ENCODE measurements at regions not wholly inside any gene's neighbourhood (a gene's known extent, or its start where the extent isn't known, plus 50 kb on each side); places are given as distances from the start of the nearest gene placed in this dataset.

GRCh38 chr4:124202099-124202498 lies 510.4 kb downstream of the ANKRD50 start:
- Mint-ChIP-seq H3K36me3 (ENCODE audit: insufficient read depth) (no peaks in the 10 kb centered on the region), H3K9me3 (peaks cover 0 to 8% of the 10 kb centered on the region in 2 donors), H3K27me3 (no peaks in the 10 kb centered on the region), H3K27ac (no peak overlapping the region), H3K4me3 (no peak overlapping the region), H3K4me1 (ENCODE audit: low read depth in 2 of 2) (no peaks in the 10 kb centered on the region)
- DNase-seq (no peak), ATAC-seq (replicated peaks) (no peak)

- Mint-ChIP-seq H3K36me3 (ENCODE audit: insufficient read depth) (no peaks in the 10 kb centered on the region), H3K9me3 (peaks cover 0 to 8% of the 10 kb centered on the region in 2 donors), H3K27ac (no peak overlapping the region), H3K27me3 (no peaks in the 10 kb centered on the region), H3K4me3 (no peak overlapping the region), H3K4me1 (ENCODE audit: low read depth in 2 of 2) (no peaks in the 10 kb centered on the region)
- DNase-seq = no peak
- no peak for ATAC-seq (replicated peaks)
Observed at GRCh38 chr4:124203613-124204238, 508.8 kb downstream of the ANKRD50 start.

GRCh38 chr4:124206779-124207605 lies 505.5 kb downstream of the ANKRD50 start:
- DNase-seq (no peak), ATAC-seq (replicated peaks) (no peak)
- Mint-ChIP-seq H3K36me3 (ENCODE audit: insufficient read depth) (no peaks in the 10 kb centered on the region), H3K4me3 (no peak overlapping the region), H3K27ac (no peak overlapping the region), H3K27me3 (no peaks in the 10 kb centered on the region), H3K4me1 (ENCODE audit: low read depth in 2 of 2) (no peaks in the 10 kb centered on the region), H3K9me3 (peaks cover 0 to 8% of the 10 kb centered on the region in 2 donors)

- no peaks in the 10 kb centered on the region for H3K4me1 Mint-ChIP-seq (ENCODE audit: low read depth in 2 of 2)
- H3K4me3 Mint-ChIP-seq = no peak overlapping the region
- no peaks in the 10 kb centered on the region for H3K36me3 Mint-ChIP-seq (ENCODE audit: insufficient read depth)
- no peak for DNase-seq
- H3K27ac Mint-ChIP-seq = no peak overlapping the region
- no peak for ATAC-seq (replicated peaks)
- H3K9me3 Mint-ChIP-seq = peaks cover 0 to 8% of the 10 kb centered on the region in 2 donors
- no peaks in the 10 kb centered on the region for H3K27me3 Mint-ChIP-seq
Observed at GRCh38 chr4:124209211-124209610, 503.3 kb downstream of the ANKRD50 start.

GRCh38 chr4:124209626-124210025 lies 502.9 kb downstream of the ANKRD50 start:
- no peak overlapping the region for H3K27ac Mint-ChIP-seq
- H3K27me3 Mint-ChIP-seq = no peaks in the 10 kb centered on the region
- peaks cover 0 to 8% of the 10 kb centered on the region in 2 donors for H3K9me3 Mint-ChIP-seq
- no peak overlapping the region for H3K4me3 Mint-ChIP-seq
- no peaks in the 10 kb centered on the region for H3K4me1 Mint-ChIP-seq (ENCODE audit: low read depth in 2 of 2)
- no peaks in the 10 kb centered on the region for H3K36me3 Mint-ChIP-seq (ENCODE audit: insufficient read depth)
- DNase-seq (no peak), ATAC-seq (replicated peaks) (no peak)

GRCh38 chr4:124210746-124211145 lies 501.8 kb downstream of the ANKRD50 start:
- no peak overlapping the region for H3K27ac Mint-ChIP-seq
- ATAC-seq (replicated peaks) = no peak
- no peaks in the 10 kb centered on the region for H3K36me3 Mint-ChIP-seq (ENCODE audit: insufficient read depth)
- H3K9me3 Mint-ChIP-seq = peaks cover 6 to 15% of the 10 kb centered on the region in 2 donors
- no peaks in the 10 kb centered on the region for H3K4me1 Mint-ChIP-seq (ENCODE audit: low read depth in 2 of 2)
- H3K4me3 Mint-ChIP-seq = no peak overlapping the region
- DNase-seq = no peak
- no peaks in the 10 kb centered on the region for H3K27me3 Mint-ChIP-seq

- Mint-ChIP-seq H3K27ac (no peak overlapping the region), H3K4me1 (ENCODE audit: low read depth in 2 of 2) (no peaks in the 10 kb centered on the region), H3K4me3 (no peak overlapping the region), H3K27me3 (no peaks in the 10 kb centered on the region), H3K36me3 (ENCODE audit: insufficient read depth) (no peaks in the 10 kb centered on the region), H3K9me3 (peaks cover 8% of the 10 kb centered on the region in 2 donors)
- no peak for ATAC-seq (replicated peaks)
- no peak for DNase-seq
Observed at GRCh38 chr4:124212815-124213630, 499.5 kb downstream of the ANKRD50 start.

GRCh38 chr4:124219389-124219788 lies 493.1 kb downstream of the ANKRD50 start:
- DNase-seq (no peak), ATAC-seq (replicated peaks) (no peak)
- no peaks in the 10 kb centered on the region for H3K4me1 Mint-ChIP-seq (ENCODE audit: low read depth in 2 of 2)
- no peaks in the 10 kb centered on the region for H3K36me3 Mint-ChIP-seq (ENCODE audit: insufficient read depth)
- peaks cover 11 to 14% of the 10 kb centered on the region in 2 donors for H3K9me3 Mint-ChIP-seq
- H3K27ac Mint-ChIP-seq = no peak overlapping the region
- H3K27me3 Mint-ChIP-seq = no peaks in the 10 kb centered on the region
- no peak overlapping the region for H3K4me3 Mint-ChIP-seq

- H3K27me3 Mint-ChIP-seq = no peaks in the 10 kb centered on the region
- no peak overlapping the region for H3K27ac Mint-ChIP-seq
- ATAC-seq (replicated peaks) (no peak), DNase-seq (no peak)
- no peaks in the 10 kb centered on the region for H3K36me3 Mint-ChIP-seq (ENCODE audit: insufficient read depth)
- no peaks in the 10 kb centered on the region for H3K4me1 Mint-ChIP-seq (ENCODE audit: low read depth in 2 of 2)
- H3K9me3 Mint-ChIP-seq = peaks cover 5 to 6% of the 10 kb centered on the region in 2 donors
- H3K4me3 Mint-ChIP-seq = no peak overlapping the region
Observed at GRCh38 chr4:124224256-124224655, 488.3 kb downstream of the ANKRD50 start.

GRCh38 chr4:124227981-124228380 lies 484.6 kb downstream of the ANKRD50 start:
- H3K4me3 Mint-ChIP-seq = no peak overlapping the region
- ATAC-seq (replicated peaks) = no peak

GRCh38 chr4:124230268-124230667 lies 482.3 kb downstream of the ANKRD50 start:
- H3K27ac Mint-ChIP-seq = no peak overlapping the region

More at GRCh38 chr4:124227981-124228380, 484.6 kb downstream of the ANKRD50 start:
- Mint-ChIP-seq H3K4me1 (ENCODE audit: low read depth in 2 of 2) (no peaks in the 10 kb centered on the region), H3K27ac (no peak overlapping the region), H3K9me3 (peaks cover 0 to 2% of the 10 kb centered on the region in 2 donors), H3K36me3 (ENCODE audit: insufficient read depth) (no peaks in the 10 kb centered on the region), H3K27me3 (no peaks in the 10 kb centered on the region)
- DNase-seq = no peak

GRCh38 chr4:124234771-124235170 lies 477.8 kb downstream of the ANKRD50 start:
- no peaks in the 10 kb centered on the region for H3K36me3 Mint-ChIP-seq (ENCODE audit: insufficient read depth)
- ATAC-seq (replicated peaks) = no peak
- H3K27me3 Mint-ChIP-seq = no peaks in the 10 kb centered on the region
- no peak overlapping the region for H3K27ac Mint-ChIP-seq
- no peaks in the 10 kb centered on the region for H3K4me1 Mint-ChIP-seq (ENCODE audit: low read depth in 2 of 2)
- no peak for DNase-seq
- H3K4me3 Mint-ChIP-seq = no peak overlapping the region
- peaks cover 0 to 3% of the 10 kb centered on the region in 2 donors for H3K9me3 Mint-ChIP-seq

More at GRCh38 chr4:124230268-124230667, 482.3 kb downstream of the ANKRD50 start:
- ATAC-seq (replicated peaks) (no peak), DNase-seq (no peak)
- Mint-ChIP-seq H3K36me3 (ENCODE audit: insufficient read depth) (no peaks in the 10 kb centered on the region), H3K4me3 (no peak overlapping the region), H3K4me1 (ENCODE audit: low read depth in 2 of 2) (no peaks in the 10 kb centered on the region), H3K9me3 (peaks cover 0 to 2% of the 10 kb centered on the region in 2 donors), H3K27me3 (no peaks in the 10 kb centered on the region)

GRCh38 chr4:124243671-124244366 lies 468.7 kb downstream of the ANKRD50 start:
- H3K4me1 Mint-ChIP-seq (ENCODE audit: low read depth in 2 of 2) = no peaks in the 10 kb centered on the region
- H3K9me3 Mint-ChIP-seq = peaks cover 13 to 15% of the 10 kb centered on the region in 2 donors
- H3K4me3 Mint-ChIP-seq = no peak overlapping the region
- DNase-seq = no peak
- ATAC-seq (replicated peaks) = no peak
- H3K27me3 Mint-ChIP-seq = no peaks in the 10 kb centered on the region
- no peak overlapping the region for H3K27ac Mint-ChIP-seq
- no peaks in the 10 kb centered on the region for H3K36me3 Mint-ChIP-seq (ENCODE audit: insufficient read depth)
